ENCODE measurements at regions not wholly inside any gene's neighbourhood (a gene's known extent, or its start where the extent isn't known, plus 50 kb on each side); places are given as distances from the start of the nearest gene placed in this dataset.

DNA sequence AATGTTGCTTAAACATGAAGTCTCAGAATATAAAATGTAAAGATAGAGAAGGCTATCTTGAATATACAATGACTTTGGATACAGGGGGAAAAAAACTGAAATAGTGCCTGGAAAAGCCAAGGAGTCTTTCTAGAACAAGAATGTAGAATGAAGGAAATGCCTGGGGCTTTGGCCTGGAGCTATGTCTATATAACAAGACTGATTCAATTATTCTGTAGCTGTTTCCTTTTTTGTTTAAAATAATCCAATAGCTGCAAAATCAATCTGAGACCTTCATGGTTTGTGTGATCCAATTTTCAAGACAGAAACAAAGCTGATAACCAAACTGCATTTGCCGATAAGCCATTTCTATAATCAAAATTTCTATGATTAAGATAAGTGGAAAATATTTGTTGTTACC is 530.9 kb upstream of the NBEA start:
- no peak for TF ChIP-seq POLR2A (IDR thresholded peaks at IDR 0.05)
- TF ChIP-seq, protein P1, sequence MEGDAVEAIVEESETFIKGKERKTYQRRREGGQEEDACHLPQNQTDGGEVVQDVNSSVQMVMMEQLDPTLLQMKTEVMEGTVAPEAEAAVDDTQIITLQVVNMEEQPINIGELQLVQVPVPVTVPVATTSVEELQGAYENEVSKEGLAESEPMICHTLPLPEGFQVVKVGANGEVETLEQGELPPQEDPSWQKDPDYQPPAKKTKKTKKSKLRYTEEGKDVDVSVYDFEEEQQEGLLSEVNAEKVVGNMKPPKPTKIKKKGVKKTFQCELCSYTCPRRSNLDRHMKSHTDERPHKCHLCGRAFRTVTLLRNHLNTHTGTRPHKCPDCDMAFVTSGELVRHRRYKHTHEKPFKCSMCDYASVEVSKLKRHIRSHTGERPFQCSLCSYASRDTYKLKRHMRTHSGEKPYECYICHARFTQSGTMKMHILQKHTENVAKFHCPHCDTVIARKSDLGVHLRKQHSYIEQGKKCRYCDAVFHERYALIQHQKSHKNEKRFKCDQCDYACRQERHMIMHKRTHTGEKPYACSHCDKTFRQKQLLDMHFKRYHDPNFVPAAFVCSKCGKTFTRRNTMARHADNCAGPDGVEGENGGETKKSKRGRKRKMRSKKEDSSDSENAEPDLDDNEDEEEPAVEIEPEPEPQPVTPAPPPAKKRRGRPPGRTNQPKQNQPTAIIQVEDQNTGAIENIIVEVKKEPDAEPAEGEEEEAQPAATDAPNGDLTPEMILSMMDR (IDR thresholded peaks at IDR 0.05) = no peak
